ENCODE measurements at regions not wholly inside any gene's neighbourhood (a gene's known extent, or its start where the extent isn't known, plus 50 kb on each side); places are given as distances from the start of the nearest gene placed in this dataset.
"Not testable (repeated sequence)": the region's sequence is repeated elsewhere in the genome, so short reads cannot be mapped to it uniquely, and the experiment has no call there.

- not testable (repeated sequence) for TF ChIP-seq POLR2AphosphoS5 (IDR thresholded peaks at IDR 0.05; ENCODE audit: borderline replicate concordance, low read depth, low read length); EZH2 (IDR thresholded peaks at IDR 0.05)
Observed at GRCh38 chr14:105775349-105775923, 249.1 kb downstream of the TMEM121 start.

Data from SK-N-MC (cell line).